Esophagus muscularis mucosa (tissue), 4 donors: ENCODE measurements at regions not wholly inside any gene's neighbourhood (a gene's known extent, or its start where the extent isn't known, plus 50 kb on each side); places are given as distances from the start of the nearest gene placed in this dataset.

Source experiments
- DNase-seq: peaks from one replicate; pipeline ENCODE4 v3.0.0-alpha.2; 2017; ENCODE audit errors: extremely low spot score
- H3K27ac ChIP-seq, 4 donors: fragments of 200-600 bp; sonication (generic); replicated peaks in 1 of 4; 1 replicate in 3 of 4; 2 replicates in 1 of 4; pipeline ENCODE4 v1.5.1; 2016 to 2019; ENCODE audit warnings: mild to moderate bottlenecking in 1 of 4
- H3K27me3 ChIP-seq, 4 donors: fragments of 200-600 bp; sonication (generic); one replicate each; pipeline versions ENCODE4 v1.5.1 to v1.6.0; 2016 to 2019
- H3K36me3 ChIP-seq, 4 donors: fragments of 200-600 bp; sonication (generic); one replicate each; pipeline ENCODE4 v1.5.1; 2016 to 2019
- H3K4me1 ChIP-seq, 4 donors: fragments of 200-600 bp; sonication (generic); one replicate each; pipeline ENCODE4 v1.5.1; 2016 to 2019
- H3K4me3 ChIP-seq, 4 donors: fragments of 200-600 bp; sonication (generic); 1 replicate in 2 of 4; 2 replicates in 2 of 4; pipeline ENCODE4 v1.5.1; 2016 to 2019; ENCODE audit warnings: mild to moderate bottlenecking in 4 of 4, moderate library complexity in 1 of 4
- H3K9me3 ChIP-seq, 4 donors: fragments of 200-600 bp; sonication (generic); 1 replicate in 3 of 4; 2 replicates in 1 of 4; pipeline ENCODE4 v1.5.1; 2016 to 2019
- CTCF ChIP-seq, 3 experiments: fragments of 200-600 bp in 2 of 3; fragments of 450-650 bp in 1 of 3; sonication (generic) in 2 of 3; IDR thresholded peaks; one replicate each; pipeline ENCODE4 v1.5.1; 2017 to 2019; ENCODE audit warnings: antibody characterized with exemption in 3 of 3, mild to moderate bottlenecking in 2 of 3, moderate library complexity in 1 of 3
- EP300 ChIP-seq: sonication (generic); formaldehyde crosslinking; IDR thresholded peaks from one replicate; pipeline ENCODE4 v1.6.1; 2017; ENCODE audit warnings: antibody characterized with exemption
- POLR2A ChIP-seq: fragments of 450-650 bp; IDR thresholded peaks from one replicate; pipeline ENCODE4 v1.6.1; 2017; ENCODE audit warnings: antibody characterized with exemption, moderate library complexity, mild to moderate bottlenecking, low read depth
- POLR2AphosphoS5 ChIP-seq, 2 donors: sonication (generic); formaldehyde crosslinking; IDR thresholded peaks; one replicate each; pipeline ENCODE4 v1.6.1; 2017; ENCODE audit warnings: antibody characterized with exemption in 2 of 2
- WGBS: methylation state at CpG from one replicate; pipeline ENCODE4 v1.1.5; 2018; 5-methylcytosine and 5-hydroxymethylcytosine counted together
- intact Hi-C: fragments of 100-400 bp; cut with DNase I; formaldehyde crosslinking; loops from one replicate; pipeline ENCODE4 v1.15.1; 2023

DNA sequence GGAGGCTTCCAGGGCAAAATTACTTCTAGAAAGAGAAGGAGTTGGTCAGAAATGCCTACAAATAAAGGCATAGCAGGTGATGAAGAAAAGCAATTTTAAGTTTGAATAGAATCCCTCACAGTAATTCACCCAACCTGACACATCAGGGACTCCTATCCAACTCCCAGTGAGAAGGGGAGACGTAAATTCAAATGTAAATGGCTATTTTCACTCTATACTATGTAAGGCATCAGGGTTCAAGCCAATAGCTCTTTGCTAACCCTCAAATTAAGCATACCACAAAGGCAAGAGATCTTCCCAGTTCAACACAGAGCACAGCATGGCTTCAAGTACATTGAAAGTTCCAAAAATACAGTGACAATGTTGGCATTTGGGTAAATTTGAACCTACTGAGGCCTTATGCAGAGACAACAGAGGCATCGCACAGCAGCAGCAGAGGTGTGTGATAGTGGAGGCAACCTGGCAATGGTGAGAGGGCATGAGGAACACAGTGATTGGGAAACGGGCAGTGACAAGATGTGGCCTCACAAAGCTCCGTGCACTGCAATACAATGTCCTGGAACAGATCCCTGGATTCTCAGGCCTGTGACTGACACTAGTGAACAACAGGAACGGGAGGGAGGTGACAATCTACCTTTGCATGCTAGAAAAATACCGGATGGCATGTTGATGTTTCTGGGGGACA, 95.7 kb downstream of the VSTM2A start:
- WGBS = 74% methylated on average over 6 of the region's 6 CpGs
- TF ChIP-seq EP300 (no peak), POLR2AphosphoS5 (IDR thresholded peaks at IDR 0.05) (no peak), POLR2A (no peak), CTCF (IDR thresholded peaks at IDR 0.05) (no peak)

GRCh38 chr7:54632696-54633095, 90.5 kb downstream of the VSTM2A start:
- Histone ChIP-seq H3K36me3 (no peaks in the 10 kb centered on the region), H3K9me3 (no peaks in the 10 kb centered on the region), H3K27ac (no peak overlapping the region), H3K4me1 (no peaks in the 10 kb centered on the region), H3K27me3 (no peaks in the 10 kb centered on the region), H3K4me3 (no peak overlapping the region)
- 53% methylated on average over 4 of the region's 4 CpGs for whole genome bisulfite sequencing
- DNase-seq = no peak
- TF ChIP-seq POLR2A (no peak), CTCF (IDR thresholded peaks at IDR 0.05) (no peak), POLR2AphosphoS5 (IDR thresholded peaks at IDR 0.05) (no peak), EP300 (no peak)
- intact Hi-C loops = no loop called here

More for the DNA sequence above, 95.7 kb downstream of the VSTM2A start:
- Histone ChIP-seq H3K4me1 (no peaks in the 10 kb centered on the region), H3K27me3 (no peaks in the 10 kb centered on the region), H3K27ac (no peak overlapping the region), H3K4me3 (no peak overlapping the region), H3K36me3 (no peaks in the 10 kb centered on the region), H3K9me3 (no peaks in the 10 kb centered on the region)
- intact Hi-C loops = no loop called here
- no peak for DNase-seq

- H3K9me3 ChIP-seq = no peaks in the 10 kb centered on the region
- no peaks in the 10 kb centered on the region for H3K4me1 ChIP-seq
- 70% methylated on average over 4 of the region's 4 CpGs for WGBS
- intact Hi-C loops = no loop called here
- H3K36me3 ChIP-seq = no peaks in the 10 kb centered on the region
- H3K27ac ChIP-seq = no peak overlapping the region
- H3K27me3 ChIP-seq = no peaks in the 10 kb centered on the region
- no peak for TF ChIP-seq POLR2A
- no peak for TF ChIP-seq EP300
- no peak for TF ChIP-seq CTCF (IDR thresholded peaks at IDR 0.05)
- no peak for TF ChIP-seq POLR2AphosphoS5 (IDR thresholded peaks at IDR 0.05)
- no peak overlapping the region for H3K4me3 ChIP-seq
- DNase-seq = no peak
These were observed 87.6 kb downstream of the VSTM2A start for GRCh38 chr7:54629771-54630170.

DNA sequence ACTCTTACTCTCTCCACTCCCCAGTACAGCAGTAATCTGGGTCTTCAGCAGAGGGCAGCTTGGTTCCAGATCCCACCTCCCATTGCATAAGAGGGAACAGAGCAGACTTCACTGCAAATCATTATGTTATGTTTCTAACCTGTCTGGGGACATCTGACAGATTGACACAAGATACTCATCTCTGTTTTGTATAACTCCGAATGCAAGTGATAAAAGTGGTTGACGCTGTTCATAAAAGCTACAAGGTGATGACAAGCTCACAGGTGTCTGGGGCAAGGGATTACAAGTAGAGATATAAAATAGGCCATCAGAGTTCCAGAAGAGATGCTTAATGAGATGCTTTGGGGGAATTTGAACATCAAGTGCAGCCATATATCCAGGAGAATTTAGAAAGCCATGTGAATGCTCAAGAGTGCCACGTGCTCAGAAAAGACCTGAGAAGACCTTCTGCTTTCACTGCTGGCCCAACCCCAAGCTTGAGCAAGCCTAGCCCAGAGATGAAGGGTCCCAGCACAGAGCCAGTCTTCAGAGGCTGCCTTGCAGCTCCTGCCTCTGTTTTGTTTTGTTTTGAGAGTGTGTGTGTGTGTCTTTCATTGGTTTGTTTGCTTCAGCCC, 80.6 kb downstream of the VSTM2A start:
- Histone ChIP-seq H3K9me3 (no peaks in the 10 kb centered on the region), H3K4me3 (no peak overlapping the region), H3K27ac (no peak overlapping the region), H3K4me1 (no peaks in the 10 kb centered on the region), H3K27me3 (no peaks in the 10 kb centered on the region), H3K36me3 (no peaks in the 10 kb centered on the region)
- intact Hi-C loops = no loop called here
- TF ChIP-seq POLR2A (no peak), POLR2AphosphoS5 (IDR thresholded peaks at IDR 0.05) (no peak), CTCF (IDR thresholded peaks at IDR 0.05) (no peak)
- DNase-seq = no peak
- WGBS = 90% methylated on average over 3 of the region's 3 CpGs
